CD4-positive, alpha-beta T cell (primary cell): ENCODE measurements at regions not wholly inside any gene's neighbourhood (a gene's known extent, or its start where the extent isn't known, plus 50 kb on each side); places are given as distances from the start of the nearest gene placed in this dataset.

ENCODE experiments used
- ATAC-seq: fragments of 200-7000 bp; cut with Tn5 transposase; one replicate; pipeline ENCODE4 v1.10.0; 2022; ENCODE audit warnings: mild to moderate bottlenecking; ENCODE audit not compliant: poor library complexity
- CTCF ChIA-PET: fragments of 350-600 bp; sonication (Branson Sonifier 250); formaldehyde crosslinking; loops from one replicate; lab custom pipeline; 2021; ENCODE audit warnings: antibody characterized with exemption, inconsistent platforms; lab: Charles Lee
- POLR2A ChIA-PET: fragments of 350-600 bp; sonication (Branson Sonifier 250); formaldehyde crosslinking; loops from one replicate; lab custom pipeline; 2021; ENCODE audit warnings: antibody characterized with exemption, inconsistent platforms; lab: Charles Lee
- DNase-seq, 14 experiments: peaks; one replicate each; pipeline ENCODE4 v3.0.0-alpha.2; 2013 to 2020; ENCODE audit warnings: mixed read lengths in 2 of 14
- H3K27ac ChIP-seq, 2 donors: one replicate each; pipeline versions ENCODE4 v1.5.1 to v1.7.0; 2013; ENCODE audit warnings: low read length in 2 of 2, low read depth in 1 of 2, mild to moderate bottlenecking in 1 of 2
- H3K27me3 ChIP-seq, 2 experiments: 1 replicate in 1 of 2; 2 replicates in 1 of 2; pipeline versions ENCODE4 v1.6.1 to v1.7.0; 2013; ENCODE audit warnings: low read length in 2 of 2, control low read depth in 1 of 2, mild to moderate bottlenecking in 1 of 2, moderate library complexity in 1 of 2; ENCODE audit not compliant: insufficient read depth in 2 of 2, control insufficient read depth in 1 of 2
- H3K36me3 ChIP-seq: one replicate; pipeline ENCODE4 v1.6.1; 2013; ENCODE audit warnings: low read length, control low read depth; ENCODE audit not compliant: insufficient read depth
- H3K4me1 ChIP-seq: one replicate; pipeline ENCODE4 v1.6.1; 2013; ENCODE audit warnings: low read length, control low read depth; ENCODE audit not compliant: insufficient read depth
- H3K4me3 ChIP-seq: one replicate; pipeline ENCODE4 v1.5.1; 2013; ENCODE audit warnings: mild to moderate bottlenecking, low read length, moderate library complexity
- H3K9me3 ChIP-seq, 2 experiments: 1 replicate in 1 of 2; 2 replicates in 1 of 2; pipeline versions ENCODE4 v1.6.1 to v1.7.0; 2013; ENCODE audit warnings: low read length in 2 of 2, mild to moderate bottlenecking in 2 of 2, control low read depth in 1 of 2, moderate library complexity in 1 of 2; ENCODE audit not compliant: control insufficient read depth in 1 of 2, insufficient read depth in 1 of 2
- H3K27ac Mint-ChIP-seq: one replicate; pipeline ENCODE4 v1.8.0; 2020; ENCODE audit warnings: mixed read lengths
- H3K27me3 Mint-ChIP-seq: one replicate; pipeline ENCODE4 v1.8.0; 2021; ENCODE audit warnings: mixed read lengths
- H3K36me3 Mint-ChIP-seq: one replicate; pipeline ENCODE4 v1.8.0; 2021; ENCODE audit warnings: low read depth, mixed read lengths
- H3K4me1 Mint-ChIP-seq: one replicate; pipeline ENCODE4 v1.8.0; 2021; ENCODE audit warnings: low read depth, mixed read lengths
- H3K4me3 Mint-ChIP-seq: one replicate; pipeline ENCODE4 v1.8.0; 2020; ENCODE audit warnings: mild to moderate bottlenecking, mixed read lengths
- H3K9me3 Mint-ChIP-seq: one replicate; pipeline ENCODE4 v1.8.0; 2020; ENCODE audit warnings: mixed read lengths
- CTCF ChIP-seq: fragments of 200-600 bp; IDR thresholded peaks from one replicate; pipeline ENCODE4 v1.8.0; 2022; ENCODE audit warnings: antibody characterized with exemption, mild to moderate bottlenecking
- intact Hi-C, 2 experiments: fragments of 100-400 bp; cut with DNase I in 1 of 2; cut with micrococcal nuclease in 1 of 2; formaldehyde crosslinking; loops; one replicate each; pipeline versions ENCODE4 v1.15.1 to v1.9.0; 2023 to 2025; cut with DNase I, micrococcal nuclease

GRCh38 chr13:33514362-33514761 lies 228.8 kb upstream of the STARD13 start:
- no peak for DNase-seq
- no peaks in the 10 kb centered on the region for H3K9me3 Mint-ChIP-seq
- no peaks in the 10 kb centered on the region for H3K4me1 Mint-ChIP-seq
- ChIA-PET POLR2A (no interaction called here), CTCF (interaction anchor here (1.5 kb wide), 1 partner anchor 28 kb away, joined by 4 read pairs; no protein-coding TSS in a partner anchor)
- TF ChIP-seq CTCF = no peak
- intact Hi-C loops = no loop called here
- Histone ChIP-seq H3K4me1 (no peaks in the 10 kb centered on the region), H3K4me3 (no peak overlapping the region), H3K9me3 (no peaks in the 10 kb centered on the region), H3K36me3 (no peaks in the 10 kb centered on the region), H3K27me3 (no peaks in the 10 kb centered on the region), H3K27ac (no peak overlapping the region)
- H3K27me3 Mint-ChIP-seq = peaks cover 15% of the 10 kb centered on the region
- no peak for ATAC-seq
- no peak overlapping the region for H3K4me3 Mint-ChIP-seq
- H3K36me3 Mint-ChIP-seq = no peaks in the 10 kb centered on the region
- no peak overlapping the region for H3K27ac Mint-ChIP-seq

- H3K36me3 ChIP-seq = no peaks in the 10 kb centered on the region
- H3K4me1 ChIP-seq = no peaks in the 10 kb centered on the region
- Mint-ChIP-seq H3K9me3 (no peaks in the 10 kb centered on the region), H3K27ac (no peak overlapping the region), H3K4me1 (no peaks in the 10 kb centered on the region), H3K36me3 (no peaks in the 10 kb centered on the region), H3K4me3 (no peak overlapping the region), H3K27me3 (peaks cover 13% of the 10 kb centered on the region)
- ChIA-PET POLR2A (no interaction called here), CTCF (interaction anchor here (1.5 kb wide), 1 partner anchor 28 kb away, joined by 4 read pairs; no protein-coding TSS in a partner anchor)
- no peak overlapping the region for H3K27ac ChIP-seq
- TF ChIP-seq CTCF = no peak
- intact Hi-C loops = no loop called here
- H3K4me3 ChIP-seq = no peak overlapping the region
- DNase-seq = no peak
- no peak for ATAC-seq
- H3K27me3 ChIP-seq = no peaks in the 10 kb centered on the region
- no peaks in the 10 kb centered on the region for H3K9me3 ChIP-seq
Measured at GRCh38 chr13:33515146-33515545, 229.6 kb upstream of the STARD13 start.

GRCh38 chr13:33518452-33518851 lies 232.9 kb upstream of the STARD13 start:
- Mint-ChIP-seq H3K9me3 (no peaks in the 10 kb centered on the region), H3K4me3 (no peak overlapping the region), H3K27me3 (peaks cover 7% of the 10 kb centered on the region), H3K36me3 (no peaks in the 10 kb centered on the region), H3K27ac (no peak overlapping the region), H3K4me1 (no peaks in the 10 kb centered on the region)
- intact Hi-C loops = no loop called here
- ATAC-seq (no peak), DNase-seq (no peak)
- Histone ChIP-seq H3K9me3 (no peaks in the 10 kb centered on the region), H3K4me3 (no peak overlapping the region), H3K4me1 (no peaks in the 10 kb centered on the region), H3K27me3 (no peaks in the 10 kb centered on the region), H3K27ac (no peak overlapping the region), H3K36me3 (no peaks in the 10 kb centered on the region)
- TF ChIP-seq CTCF = no peak
- POLR2A ChIA-PET = no interaction called here
- CTCF ChIA-PET = no interaction called here
